GM23338 (cell line): ENCODE measurements at regions not wholly inside any gene's neighbourhood (a gene's known extent, or its start where the extent isn't known, plus 50 kb on each side); places are given as distances from the start of the nearest gene placed in this dataset.

Experiments used
- ATAC-seq: fragments of 200-7000 bp; cut with Tn5 transposase; 3 replicates; pipeline ENCODE4 v1.9.1; 2020
- DNase-seq: peaks from one replicate; pipeline ENCODE4 v3.0.0-alpha.2; 2015; ENCODE audit warnings: low spot score
- H2AFZ ChIP-seq: fragments of 200-600 bp; sonication (generic); 2 replicates; pipeline ENCODE4 v1.8.0; 2016; ENCODE audit warnings: antibody characterized with exemption, mild to moderate bottlenecking, moderate library complexity
- H3F3A ChIP-seq: fragments of 200-600 bp; sonication (generic); replicated peaks from 2 replicates; pipeline ENCODE4 v1.8.0; 2017; ENCODE audit warnings: antibody characterized with exemption, mixed run types, low read depth
- H3K27ac ChIP-seq: fragments of 200-600 bp; sonication (generic); 2 replicates; pipeline ENCODE4 v1.6.1; 2016; ENCODE audit warnings: low read depth
- H3K27me3 ChIP-seq: fragments of 200-600 bp; sonication (generic); 2 replicates; pipeline ENCODE4 v1.8.0; 2016; ENCODE audit warnings: mild to moderate bottlenecking, mixed run types, moderate library complexity; ENCODE audit not compliant: insufficient read depth
- H3K36me3 ChIP-seq: fragments of 200-600 bp; sonication (generic); 2 replicates; pipeline ENCODE4 v1.8.0; 2016; ENCODE audit warnings: mild to moderate bottlenecking; ENCODE audit not compliant: insufficient read depth
- H3K4me1 ChIP-seq: fragments of 200-600 bp; sonication (generic); 2 replicates; pipeline ENCODE4 v1.8.0; 2016; ENCODE audit warnings: mild to moderate bottlenecking, moderate library complexity; ENCODE audit not compliant: insufficient read depth
- H3K4me2 ChIP-seq: fragments of 200-600 bp; sonication (generic); 2 replicates; pipeline ENCODE4 v1.7.1; 2017; ENCODE audit warnings: mixed run types
- H3K4me3 ChIP-seq: fragments of 200-600 bp; sonication (generic); 2 replicates; pipeline ENCODE4 v1.6.1; 2016; ENCODE audit warnings: mixed run types
- H3K79me2 ChIP-seq: fragments of 200-600 bp; sonication (generic); replicated peaks from 2 replicates; pipeline ENCODE4 v1.8.0; 2017; ENCODE audit warnings: mild to moderate bottlenecking; ENCODE audit not compliant: insufficient read depth
- H3K9me2 ChIP-seq: fragments of 200-600 bp; sonication (generic); 2 replicates; pipeline ENCODE4 v1.8.0; 2017; ENCODE audit not compliant: insufficient read depth
- H4K20me1 ChIP-seq: fragments of 200-600 bp; sonication (generic); replicated peaks from 2 replicates; pipeline ENCODE4 v1.8.0; 2017; ENCODE audit warnings: mild to moderate bottlenecking; ENCODE audit not compliant: insufficient read depth
- H3K27ac Mint-ChIP-seq: 2 replicates; pipeline ENCODE4 v1.8.0; 2020; ENCODE audit warnings: inconsistent platforms, mild to moderate bottlenecking, moderate library complexity, mixed read lengths
- H3K27me3 Mint-ChIP-seq: 3 replicates; pipeline ENCODE4 v1.8.0; 2022; ENCODE audit warnings: low read depth, mild to moderate bottlenecking, moderate library complexity, mixed read lengths, inconsistent platforms; ENCODE audit not compliant: insufficient read depth, poor library complexity
- H3K36me3 Mint-ChIP-seq: 3 replicates; pipeline ENCODE4 v1.8.0; 2021; ENCODE audit warnings: low read depth, mild to moderate bottlenecking, inconsistent platforms, moderate library complexity, mixed read lengths
- H3K4me1 Mint-ChIP-seq: 3 replicates; pipeline ENCODE4 v1.8.0; 2020; ENCODE audit warnings: mild to moderate bottlenecking, inconsistent platforms, mixed read lengths
- H3K4me3 Mint-ChIP-seq: 3 replicates; pipeline ENCODE4 v1.8.0; 2021; ENCODE audit warnings: moderate library complexity, mild to moderate bottlenecking, inconsistent platforms, mixed read lengths
- H3K9me3 Mint-ChIP-seq: 3 replicates; pipeline ENCODE4 v1.8.0; 2020; ENCODE audit warnings: moderate library complexity, mild to moderate bottlenecking, inconsistent platforms, mixed read lengths
- CREB1 ChIP-seq: fragments of 250-450 bp; sonication (Bioruptor Pico); IDR thresholded peaks from 2 replicates; pipeline ENCODE4 v1.5.0; 2020; ENCODE audit warnings: low read depth, mild to moderate bottlenecking, moderate library complexity
- CTCF ChIP-seq, 2 experiments: fragments of 200-600 bp in 1 of 2; sonication (generic) in 1 of 2; conservative IDR thresholded peaks; 2 replicates each; pipeline versions ENCODE4 v1.5.1 to v1.6.1; 2016 to 2017; ENCODE audit warnings: antibody characterized with exemption in 2 of 2, low read depth in 2 of 2, mild to moderate bottlenecking in 2 of 2, moderate library complexity in 1 of 2
- ETS1 ChIP-seq: IDR thresholded peaks from 2 replicates; pipeline ENCODE4 v1.6.1; 2016; ENCODE audit warnings: antibody characterized with exemption
- EZH2 ChIP-seq: fragments of 200-600 bp; sonication (generic); IDR thresholded peaks from one replicate; pipeline ENCODE4 v1.8.0; 2017; ENCODE audit warnings: antibody characterized with exemption, mild to moderate bottlenecking, low read depth; ENCODE audit not compliant: unreplicated experiment
- EZH2phosphoT487 ChIP-seq: fragments of 200-600 bp; sonication (generic); IDR thresholded peaks from one replicate; pipeline ENCODE4 v1.8.1; 2018; ENCODE audit warnings: antibody characterized with exemption; ENCODE audit not compliant: unreplicated experiment
- JUNB ChIP-seq: IDR thresholded peaks from one replicate; pipeline ENCODE4 v1.6.1; 2016; ENCODE audit warnings: antibody characterized with exemption; ENCODE audit not compliant: unreplicated experiment
- NANOG ChIP-seq: IDR thresholded peaks from 2 replicates; pipeline ENCODE4 v1.6.1; 2016; ENCODE audit warnings: antibody characterized with exemption, borderline replicate concordance
- POLR2AphosphoS5 ChIP-seq: IDR thresholded peaks from 2 replicates; pipeline ENCODE4 v1.6.1; 2016; ENCODE audit warnings: antibody characterized with exemption, low read depth
- REST ChIP-seq: IDR thresholded peaks from one replicate; pipeline ENCODE4 v1.6.1; 2018; ENCODE audit warnings: antibody characterized with exemption; ENCODE audit not compliant: unreplicated experiment
- STAT1 ChIP-seq: IDR thresholded peaks from one replicate; pipeline ENCODE4 v1.6.1; 2016; ENCODE audit warnings: antibody characterized with exemption; ENCODE audit not compliant: unreplicated experiment
- ZNF114 ChIP-seq: fragments of 250-450 bp; sonication (Bioruptor Pico); IDR thresholded peaks from 2 replicates; pipeline ENCODE4 v1.5.0; 2020; ENCODE audit warnings: mild to moderate bottlenecking, moderate library complexity
- ZNF331 ChIP-seq: fragments of 250-450 bp; sonication (Bioruptor Pico); IDR thresholded peaks from 2 replicates; pipeline ENCODE4 v1.5.0; 2020; ENCODE audit warnings: low read depth, mild to moderate bottlenecking, moderate library complexity

GRCh38 chr10:123599366-123599849, 66.7 kb upstream of the GPR26 start:
- Histone ChIP-seq H3K4me3 (no peak overlapping the region), H3F3A (no peaks in the 10 kb centered on the region), H3K9me2 (peaks cover 16% of the 10 kb centered on the region), H3K4me2 (no peak overlapping the region), H2AFZ (no peak overlapping the region; the same call in 1 of the 2 replicates), H3K27ac (no peak overlapping the region), H3K79me2 (no peaks in the 10 kb centered on the region), H3K4me1 (no peaks in the 10 kb centered on the region), H4K20me1 (no peaks in the 10 kb centered on the region), H3K27me3 (no peaks in the 10 kb centered on the region), H3K36me3 (no peaks in the 10 kb centered on the region)
- H3K4me1 Mint-ChIP-seq: no peaks in the 10 kb centered on the region; the same call in 2 of the 3 replicates
- H3K36me3 Mint-ChIP-seq: no peaks in the 10 kb centered on the region
- ATAC-seq: peak; percentile 41
- H3K9me3 Mint-ChIP-seq: peaks cover 6% of the 10 kb centered on the region; the same call in 2 of the 3 replicates
- TF ChIP-seq CREB1 (CRISPR knock-in tag) (no peak), EZH2phosphoT487 (no peak), NANOG (no peak), ZNF114 (CRISPR knock-in tag) (no peak), JUNB (no peak), ETS1 (no peak), ZNF331 (no peak), STAT1 (no peak), EZH2 (no peak), CTCF (conservative IDR thresholded peaks at IDR 0.05; ENCODE audit: low read depth in 2 of 2) (no peak)
- no peak overlapping the region for H3K27ac Mint-ChIP-seq
- no peak for DNase-seq
- no peak overlapping the region for H3K4me3 Mint-ChIP-seq
- H3K27me3 Mint-ChIP-seq: peaks cover 4% of the 10 kb centered on the region

GRCh38 chr10:123600177-123600576, 66.0 kb upstream of the GPR26 start:
- H2AFZ ChIP-seq: no peak overlapping the region
- H3K27ac ChIP-seq: no peak overlapping the region
- no peak overlapping the region for H3K4me3 Mint-ChIP-seq
- no peak overlapping the region for H3K27ac Mint-ChIP-seq
- no peak overlapping the region for H3K4me3 ChIP-seq
- H3K4me1 Mint-ChIP-seq: peaks cover under 1% of the 10 kb centered on the region
- no peaks in the 10 kb centered on the region for H3K27me3 ChIP-seq
- H3K4me2 ChIP-seq: no peak overlapping the region
- no peaks in the 10 kb centered on the region for H3K36me3 ChIP-seq
- no peak for ATAC-seq
- peaks cover 3% of the 10 kb centered on the region for H3K27me3 Mint-ChIP-seq
- H3K9me3 Mint-ChIP-seq: peaks cover 6% of the 10 kb centered on the region; the same call in 2 of the 3 replicates
- no peaks in the 10 kb centered on the region for H3K36me3 Mint-ChIP-seq
- no peaks in the 10 kb centered on the region for H3K4me1 ChIP-seq
- H4K20me1 ChIP-seq: no peaks in the 10 kb centered on the region
- H3F3A ChIP-seq: no peaks in the 10 kb centered on the region
- no peak for DNase-seq
- H3K9me2 ChIP-seq: peaks cover 15% of the 10 kb centered on the region
- no peaks in the 10 kb centered on the region for H3K79me2 ChIP-seq
- no peak for TF ChIP-seq NANOG
- no peak for TF ChIP-seq STAT1
- TF ChIP-seq ZNF114 (CRISPR knock-in tag): no peak
- TF ChIP-seq REST: no peak
- TF ChIP-seq ZNF331: no peak
- no peak for TF ChIP-seq ETS1
- TF ChIP-seq JUNB: no peak
- TF ChIP-seq POLR2AphosphoS5: no peak
- TF ChIP-seq CREB1 (CRISPR knock-in tag): no peak
- no peak for TF ChIP-seq EZH2
- no peak for TF ChIP-seq EZH2phosphoT487
